ENCODE measurements at regions not wholly inside any gene's neighbourhood (a gene's known extent, or its start where the extent isn't known, plus 50 kb on each side); places are given as distances from the start of the nearest gene placed in this dataset.

- TF ChIP-seq CTCF (IDR thresholded peaks at IDR 0.05; ENCODE audit: borderline replicate concordance, control extremely low read depth, extremely low read depth, insufficient read depth, missing control alignments) = no peak
- in situ Hi-C loops (cut with MboI; ENCODE audit: low sequenced_read_pairs, unreplicated experiment) = no loop called here
- DNase-seq (ENCODE audit: low spot score) = no peak
Measured at GRCh38 chr16:22665048-22665797, 148.7 kb upstream of the HS3ST2 start.

- in situ Hi-C loops (cut with MboI; ENCODE audit: low sequenced_read_pairs, unreplicated experiment) = no loop called here
- no peak for DNase-seq (ENCODE audit: low spot score)
- no peak for TF ChIP-seq CTCF (IDR thresholded peaks at IDR 0.05; ENCODE audit: borderline replicate concordance, control extremely low read depth, extremely low read depth, insufficient read depth, missing control alignments)
Measured at GRCh38 chr16:22665803-22666202, 148.2 kb upstream of the HS3ST2 start.

- DNase-seq (ENCODE audit: low spot score) = no peak
- TF ChIP-seq CTCF (IDR thresholded peaks at IDR 0.05; ENCODE audit: borderline replicate concordance, control extremely low read depth, extremely low read depth, insufficient read depth, missing control alignments) = no peak
- in situ Hi-C loops (cut with MboI; ENCODE audit: low sequenced_read_pairs, unreplicated experiment) = no loop called here
Measured at GRCh38 chr16:22668318-22668717, 145.6 kb upstream of the HS3ST2 start.

- TF ChIP-seq CTCF (IDR thresholded peaks at IDR 0.05; ENCODE audit: borderline replicate concordance, control extremely low read depth, extremely low read depth, insufficient read depth, missing control alignments) = no peak
- in situ Hi-C loops (cut with MboI; ENCODE audit: low sequenced_read_pairs, unreplicated experiment) = no loop called here
Measured at GRCh38 chr16:22670044-22670536, 143.9 kb upstream of the HS3ST2 start.

GRCh38 chr16:22670551-22671041, 143.4 kb upstream of the HS3ST2 start:
- peak; percentile 59 for DNase-seq (ENCODE audit: low spot score)
- no peak for TF ChIP-seq CTCF (IDR thresholded peaks at IDR 0.05; ENCODE audit: borderline replicate concordance, control extremely low read depth, extremely low read depth, insufficient read depth, missing control alignments)

More at GRCh38 chr16:22670044-22670536, 143.9 kb upstream of the HS3ST2 start:
- DNase-seq (ENCODE audit: low spot score) = no peak

GRCh38 chr16:22671301-22672076, 142.5 kb upstream of the HS3ST2 start:
- no peak for DNase-seq (ENCODE audit: low spot score)
- no peak for TF ChIP-seq CTCF (IDR thresholded peaks at IDR 0.05; ENCODE audit: borderline replicate concordance, control extremely low read depth, extremely low read depth, insufficient read depth, missing control alignments)
- in situ Hi-C loops (cut with MboI; ENCODE audit: low sequenced_read_pairs, unreplicated experiment) = no loop called here

More at GRCh38 chr16:22670551-22671041, 143.4 kb upstream of the HS3ST2 start:
- in situ Hi-C loops (cut with MboI; ENCODE audit: low sequenced_read_pairs, unreplicated experiment) = no loop called here
